ENCODE measurements at regions not wholly inside any gene's neighbourhood (a gene's known extent, or its start where the extent isn't known, plus 50 kb on each side); places are given as distances from the start of the nearest gene placed in this dataset.
"Not testable (repeated sequence)": the region's sequence is repeated elsewhere in the genome, so short reads cannot be mapped to it uniquely, and the experiment has no call there.

- TF ChIP-seq FOXK1 (CRISPR knock-in tag; IDR thresholded peaks at IDR 0.05) (no peak), PRRX2 (CRISPR knock-in tag; IDR thresholded peaks at IDR 0.05) (no peak), NR1H2 (CRISPR knock-in tag; IDR thresholded peaks at IDR 0.05) (no peak)
Observed at GRCh38 chr12:31221551-31221945, 104.4 kb downstream of the SINHCAF start (continued).

GRCh38 chr12:31222620-31223222 lies 103.2 kb downstream of the SINHCAF start:
- DNase-seq (ENCODE audit: low spot score) = no peak
- CTCF ChIA-PET = interaction anchor here (0.7 to 1.5 kb wide), 3 partner anchors 12 to 105 kb away, joined by 3 to 4 read pairs (median 4); no protein-coding TSS in a partner anchor
- H3K27me3 Mint-ChIP-seq (ENCODE audit: low read depth) = peaks cover 20% of the 10 kb centered on the region
- 0 out of 2 replicates have a peak, but pooled peaks cover 6% of the 10 kb centered on the region for H3K9me3 Mint-ChIP-seq
- peaks cover 57% of the 10 kb centered on the region for H3K4me1 Mint-ChIP-seq
- no peak overlapping the region for H3K27ac Mint-ChIP-seq
- TF ChIP-seq ZNF121 (CRISPR knock-in tag; IDR thresholded peaks at IDR 0.05) (no peak), ZNF317 (CRISPR knock-in tag; IDR thresholded peaks at IDR 0.05; ENCODE audit: borderline replicate concordance, low read depth) (no peak), SOX15 (CRISPR knock-in tag; IDR thresholded peaks at IDR 0.05) (no peak), FOXP1 (CRISPR knock-in tag; IDR thresholded peaks at IDR 0.05; ENCODE audit: borderline replicate concordance) (no peak), RORB (CRISPR knock-in tag; IDR thresholded peaks at IDR 0.05) (no peak), GTF2I (CRISPR knock-in tag; conservative IDR thresholded peaks at IDR 0.05) (no peak), E2F5 (CRISPR knock-in tag; IDR thresholded peaks at IDR 0.05) (no peak), CREB1 (CRISPR knock-in tag; IDR thresholded peaks at IDR 0.05) (no peak), NR2C2 (CRISPR knock-in tag; IDR thresholded peaks at IDR 0.05) (no peak), TEAD4 (CRISPR knock-in tag; IDR thresholded peaks at IDR 0.05) (no peak), ATF3 (CRISPR knock-in tag; conservative IDR thresholded peaks at IDR 0.05) (no peak), NFYB (CRISPR knock-in tag; conservative IDR thresholded peaks at IDR 0.05; ENCODE audit: low read depth) (no peak), NFATC4 (CRISPR knock-in tag; IDR thresholded peaks at IDR 0.05) (no peak), ZNF263 (CRISPR knock-in tag; IDR thresholded peaks at IDR 0.05; ENCODE audit: low read depth) (no peak), HMGA2 (CRISPR knock-in tag; IDR thresholded peaks at IDR 0.05) (no peak), USF2 (CRISPR knock-in tag; IDR thresholded peaks at IDR 0.05) (no peak), ZBTB43 (CRISPR knock-in tag; IDR thresholded peaks at IDR 0.05) (no peak), JUN (CRISPR knock-in tag; IDR thresholded peaks at IDR 0.05) (no peak)
- ATAC-seq = no peak
- H3K36me3 Mint-ChIP-seq = no peaks in the 10 kb centered on the region
- POLR2A ChIA-PET = no interaction called here
- H3K4me3 Mint-ChIP-seq = no peak overlapping the region

- H3K4me3 Mint-ChIP-seq; POLR2A ChIA-PET; ATAC-seq; DNase-seq (ENCODE audit: low spot score); H3K36me3 Mint-ChIP-seq; H3K27ac Mint-ChIP-seq; H3K9me3 Mint-ChIP-seq: not testable (repeated sequence)
- Mint-ChIP-seq H3K27me3 (ENCODE audit: low read depth) (peaks cover 20% of the 10 kb centered on the region), H3K4me1 (peaks cover 48% of the 10 kb centered on the region)
- CTCF ChIA-PET = interaction anchor here (1.1 to 2.0 kb wide), 3 partner anchors 11 to 106 kb away, joined by 4 to 9 read pairs (median 4); no protein-coding TSS in a partner anchor
Observed at GRCh38 chr12:31223640-31224039, 102.3 kb downstream of the SINHCAF start.
